Natural killer cell (primary cell): ENCODE measurements at regions not wholly inside any gene's neighbourhood (a gene's known extent, or its start where the extent isn't known, plus 50 kb on each side); places are given as distances from the start of the nearest gene placed in this dataset.
"Not testable (repeated sequence)": the region's sequence is repeated elsewhere in the genome, so short reads cannot be mapped to it uniquely, and the experiment has no call there.

ENCODE experiments used
- ATAC-seq, 3 donors: fragments of 150-1000 bp in 2 of 3; fragments of 200-7000 bp in 1 of 3; cut with Tn5 transposase; 1 replicate in 1 of 3; 2 replicates in 2 of 3; pipeline ENCODE4 v1.10.0; 2021; ENCODE audit warnings: mild to moderate bottlenecking in 2 of 3, moderate library complexity in 2 of 3
- DNase-seq, 2 donors: peaks; one replicate each; pipeline versions ENCODE4 v3.0.0 to v3.0.0-alpha.2; 2013 to 2021; ENCODE audit warnings: mixed read lengths in 1 of 2
- H3K27ac ChIP-seq: one replicate; pipeline ENCODE4 v1.5.1; 2013; ENCODE audit warnings: mild to moderate bottlenecking, low read length
- H3K27me3 ChIP-seq: one replicate; pipeline ENCODE4 v1.6.1; 2013; ENCODE audit warnings: low read length; ENCODE audit not compliant: control insufficient read depth, insufficient read depth
- H3K36me3 ChIP-seq: one replicate; pipeline ENCODE4 v1.6.1; 2013; ENCODE audit warnings: low read length; ENCODE audit not compliant: control insufficient read depth, insufficient read depth
- H3K4me1 ChIP-seq: one replicate; pipeline ENCODE4 v1.6.1; 2013; ENCODE audit warnings: low read length; ENCODE audit not compliant: control insufficient read depth, insufficient read depth
- H3K4me3 ChIP-seq: one replicate; pipeline ENCODE4 v1.5.1; 2013; ENCODE audit warnings: low read length
- H3K9me3 ChIP-seq: one replicate; pipeline ENCODE4 v1.6.1; 2013; ENCODE audit warnings: low read length; ENCODE audit not compliant: control insufficient read depth, insufficient read depth
- H3K27ac Mint-ChIP-seq, 2 donors: one replicate each; pipeline ENCODE4 v1.8.0; 2022; ENCODE audit warnings: mild to moderate bottlenecking in 2 of 2, mixed read lengths in 2 of 2, moderate library complexity in 1 of 2
- H3K27me3 Mint-ChIP-seq, 2 donors: one replicate each; pipeline ENCODE4 v1.8.0; 2022; ENCODE audit warnings: low read depth in 2 of 2, mixed read lengths in 2 of 2
- H3K36me3 Mint-ChIP-seq: one replicate; pipeline ENCODE4 v1.8.0; 2022; ENCODE audit warnings: mixed read lengths
- H3K4me1 Mint-ChIP-seq, 2 donors: one replicate each; pipeline ENCODE4 v1.8.0; 2022; ENCODE audit warnings: mixed read lengths in 2 of 2
- H3K4me3 Mint-ChIP-seq: one replicate; pipeline ENCODE4 v1.8.0; 2022; ENCODE audit warnings: mild to moderate bottlenecking, moderate library complexity, mixed read lengths
- H3K9me3 Mint-ChIP-seq, 2 donors: one replicate each; pipeline ENCODE4 v1.8.0; 2022; ENCODE audit warnings: mixed read lengths in 2 of 2
- CTCF ChIP-seq: fragments of 200-600 bp; IDR thresholded peaks from one replicate; pipeline ENCODE4 v1.8.0; 2022; ENCODE audit warnings: antibody characterized with exemption
- WGBS: methylation state at CpG from one replicate; pipeline ENCODE4 v1.1.7; 2013; ENCODE audit warnings: missing lambda C conversion rate; ENCODE audit not compliant: insufficient coverage; 5-methylcytosine and 5-hydroxymethylcytosine counted together
- intact Hi-C: fragments of 100-400 bp; cut with micrococcal nuclease; formaldehyde crosslinking; loops from one replicate; pipeline ENCODE4 v1.14.2; 2022

- Histone ChIP-seq H3K9me3 (no peaks in the 10 kb centered on the region), H3K27ac (no peak overlapping the region), H3K36me3 (no peaks in the 10 kb centered on the region), H3K27me3 (no peaks in the 10 kb centered on the region), H3K4me1 (no peaks in the 10 kb centered on the region), H3K4me3 (no peak overlapping the region)
- ATAC-seq (no peak), DNase-seq (no peak)
- TF ChIP-seq CTCF, result no peak
- WGBS, result 88% methylated on average over 2 of the region's 2 CpGs
- no peak overlapping the region for H3K27ac Mint-ChIP-seq
- no peak overlapping the region for H3K4me3 Mint-ChIP-seq
- H3K36me3 Mint-ChIP-seq, result no peaks in the 10 kb centered on the region
- no peaks in the 10 kb centered on the region for H3K4me1 Mint-ChIP-seq
- H3K27me3 Mint-ChIP-seq, result no peaks in the 10 kb centered on the region
- intact Hi-C loops, result no loop called here
- H3K9me3 Mint-ChIP-seq, result peaks cover 0 to 4% of the 10 kb centered on the region in 2 donors
These were observed 290.0 kb upstream of the PRR16 start for GRCh38 chr5:120174089-120174488.

GRCh38 chr5:120181238-120181637, 282.9 kb upstream of the PRR16 start:
- intact Hi-C loops, H3K27ac ChIP-seq, H3K27me3 ChIP-seq, H3K4me1 Mint-ChIP-seq, ATAC-seq, H3K27me3 Mint-ChIP-seq, H3K4me1 ChIP-seq, DNase-seq, H3K36me3 ChIP-seq, H3K27ac Mint-ChIP-seq, H3K36me3 Mint-ChIP-seq, H3K4me3 ChIP-seq, H3K9me3 ChIP-seq, H3K4me3 Mint-ChIP-seq: not testable (repeated sequence)
- peaks cover 6 to 16% of the 10 kb centered on the region in 2 donors for H3K9me3 Mint-ChIP-seq
- WGBS, result 96% methylated on average over 10 of the region's 10 CpGs

- ATAC-seq, DNase-seq, H3K27me3 ChIP-seq, H3K27me3 Mint-ChIP-seq, H3K4me3 ChIP-seq, H3K36me3 Mint-ChIP-seq, H3K4me3 Mint-ChIP-seq, H3K4me1 ChIP-seq, intact Hi-C loops, H3K9me3 ChIP-seq, H3K9me3 Mint-ChIP-seq, H3K36me3 ChIP-seq, H3K4me1 Mint-ChIP-seq, H3K27ac Mint-ChIP-seq, H3K27ac ChIP-seq: not testable (repeated sequence)
- WGBS, result no CpG with 5 or more reads among the region's 2 CpGs
These were observed 269.4 kb upstream of the PRR16 start for GRCh38 chr5:120194650-120195049.

GRCh38 chr5:120199559-120199958, 264.5 kb upstream of the PRR16 start:
- Mint-ChIP-seq H3K27me3 (no peaks in the 10 kb centered on the region), H3K36me3 (no peaks in the 10 kb centered on the region), H3K4me1 (no peaks in the 10 kb centered on the region), H3K27ac (no peak overlapping the region), H3K4me3 (no peak overlapping the region), H3K9me3 (peaks cover 0 to 6% of the 10 kb centered on the region in 2 donors)
- DNase-seq (no peak), ATAC-seq (no peak)
- WGBS, result 96% methylated on average over 3 of the region's 3 CpGs
- no peak overlapping the region for H3K27ac ChIP-seq
- intact Hi-C loops, result no loop called here
- H3K27me3 ChIP-seq, result no peaks in the 10 kb centered on the region
- TF ChIP-seq CTCF, result no peak
- H3K4me1 ChIP-seq, result no peaks in the 10 kb centered on the region
- H3K4me3 ChIP-seq, result no peak overlapping the region
- H3K9me3 ChIP-seq, result no peaks in the 10 kb centered on the region
- H3K36me3 ChIP-seq, result no peaks in the 10 kb centered on the region

- DNase-seq (no peak), ATAC-seq (no peak)
- Histone ChIP-seq H3K4me3 (no peak overlapping the region), H3K27me3 (no peaks in the 10 kb centered on the region), H3K9me3 (no peaks in the 10 kb centered on the region), H3K4me1 (no peaks in the 10 kb centered on the region), H3K27ac (no peak overlapping the region), H3K36me3 (no peaks in the 10 kb centered on the region)
- no peaks in the 10 kb centered on the region for H3K4me1 Mint-ChIP-seq
- no peak overlapping the region for H3K4me3 Mint-ChIP-seq
- no peaks in the 10 kb centered on the region for H3K36me3 Mint-ChIP-seq
- H3K9me3 Mint-ChIP-seq, result peaks cover 2 to 11% of the 10 kb centered on the region in 2 donors
- H3K27ac Mint-ChIP-seq, result no peak overlapping the region
- TF ChIP-seq CTCF, result no peak
- intact Hi-C loops, result no loop called here
- no peaks in the 10 kb centered on the region for H3K27me3 Mint-ChIP-seq
These were observed 257.0 kb upstream of the PRR16 start for GRCh38 chr5:120207129-120207528.
